GM19240 (cell line): ENCODE measurements at regions not wholly inside any gene's neighbourhood (a gene's known extent, or its start where the extent isn't known, plus 50 kb on each side); places are given as distances from the start of the nearest gene placed in this dataset.

Source experiments
- DNase-seq: peaks from one replicate; pipeline ENCODE4 v3.0.0; 2011; ENCODE audit warnings: low spot score; ENCODE audit not compliant: insufficient read length

DNA sequence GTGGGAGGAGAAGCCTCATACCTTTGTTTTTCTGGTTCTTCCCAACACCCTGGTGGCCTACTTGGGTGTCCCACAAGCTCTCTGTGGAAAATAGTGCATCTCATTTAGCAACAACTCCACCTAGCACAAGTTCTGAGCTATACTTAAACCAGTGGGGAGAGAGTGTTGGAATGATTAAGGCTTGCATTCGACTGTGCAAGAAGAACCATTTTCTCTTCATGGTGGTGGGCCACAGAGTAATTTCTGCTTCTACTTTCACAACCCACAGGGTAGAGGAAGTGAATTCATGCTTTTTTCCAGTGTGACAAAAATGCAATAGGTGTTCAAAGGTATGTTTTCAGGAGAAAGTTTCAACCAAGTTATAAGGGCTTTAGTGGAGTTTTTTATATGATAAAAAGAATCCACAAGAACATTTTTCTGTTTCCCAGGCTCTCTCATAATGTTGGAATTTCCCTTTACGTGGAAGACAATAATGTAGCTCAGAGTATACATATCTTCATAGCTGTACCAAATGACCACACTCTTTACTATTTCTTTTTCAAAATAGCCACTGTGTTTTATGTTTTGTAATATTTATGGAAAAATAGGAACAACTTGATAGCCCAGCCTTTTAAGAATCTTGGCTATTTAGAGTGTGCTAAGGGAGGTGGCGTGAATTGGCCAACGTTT, 80.3 kb upstream of the HHIP start:
- no peak for DNase-seq

GRCh38 chr4:144572660-144573059, 73.3 kb upstream of the HHIP start:
- DNase-seq = no peak

GRCh38 chr4:144574000-144574399, 72.0 kb upstream of the HHIP start:
- no peak for DNase-seq

DNA sequence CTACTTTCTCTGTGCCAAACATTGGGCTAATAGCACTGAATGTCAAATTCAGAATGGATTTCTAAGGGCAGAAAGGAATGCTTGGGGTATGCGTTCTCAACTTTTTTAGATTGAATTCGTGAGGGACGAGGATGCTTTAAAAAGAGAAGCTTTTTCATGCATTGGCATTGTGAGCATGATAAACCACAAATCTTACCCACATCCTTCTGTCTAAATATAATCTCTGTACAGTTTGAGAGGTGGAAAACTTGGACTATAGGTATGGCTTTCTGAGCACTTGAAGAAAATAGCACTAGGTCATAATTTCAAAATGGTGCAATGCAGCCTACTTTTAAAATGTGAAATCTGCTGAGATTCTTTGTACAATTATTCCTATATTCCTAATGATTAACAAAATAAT, 71.4 kb upstream of the HHIP start:
- DNase-seq = no peak

GRCh38 chr4:144575181-144575580, 70.8 kb upstream of the HHIP start:
- DNase-seq = no peak

GRCh38 chr4:144578681-144579080, 67.3 kb upstream of the HHIP start:
- DNase-seq = no peak

DNA sequence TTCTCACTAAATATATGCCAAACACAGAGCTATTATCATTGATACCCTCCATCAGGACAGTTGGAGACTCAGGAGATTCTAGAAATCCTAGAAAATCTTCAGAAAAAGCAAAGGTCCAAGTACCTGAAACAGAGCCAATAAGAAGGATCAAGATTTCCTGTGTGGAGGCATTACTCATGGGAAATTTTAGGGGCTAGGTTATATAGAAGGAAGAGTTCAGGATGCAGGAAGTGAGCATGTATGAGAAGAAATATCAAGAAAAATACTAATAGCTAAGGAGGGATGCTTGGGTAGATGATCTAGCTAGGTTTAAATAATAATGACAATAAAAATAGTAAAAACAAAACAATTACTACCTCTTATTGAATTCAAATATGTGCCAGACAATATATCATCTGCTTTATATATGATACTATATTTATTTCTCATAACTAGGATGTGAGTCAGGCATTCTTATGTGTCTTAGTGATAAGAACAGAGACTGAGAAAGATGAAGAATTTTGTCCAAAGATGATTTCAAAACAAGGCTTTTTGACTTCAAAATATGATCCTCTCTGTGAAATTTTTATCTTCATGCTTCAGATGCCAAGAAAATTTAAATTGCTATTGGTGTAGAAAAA, 66.4 kb upstream of the HHIP start:
- DNase-seq = no peak

DNA sequence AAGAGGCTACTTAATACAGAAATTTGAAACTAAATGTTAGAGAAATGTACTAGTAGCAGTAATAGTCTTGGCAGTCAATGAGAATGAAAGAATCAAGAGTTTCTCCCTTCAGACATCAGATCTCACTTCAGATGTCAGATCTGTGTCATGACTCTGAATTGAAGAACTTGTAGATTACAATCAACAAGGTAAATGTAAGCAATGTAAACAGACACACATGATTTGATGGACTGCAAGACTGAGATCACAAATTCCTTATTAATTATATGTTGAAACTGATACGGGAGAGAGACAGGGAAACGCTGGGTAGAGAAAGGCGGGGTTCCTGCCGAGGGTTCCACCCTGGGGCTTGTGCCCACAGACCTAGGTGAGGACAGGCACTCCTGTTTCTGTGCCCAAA, 65.5 kb upstream of the HHIP start:
- DNase-seq = no peak

GRCh38 chr4:144582105-144582850, 63.7 kb upstream of the HHIP start:
- no peak for DNase-seq

GRCh38 chr4:144582975-144583374, 63.0 kb upstream of the HHIP start:
- DNase-seq = no peak

DNA sequence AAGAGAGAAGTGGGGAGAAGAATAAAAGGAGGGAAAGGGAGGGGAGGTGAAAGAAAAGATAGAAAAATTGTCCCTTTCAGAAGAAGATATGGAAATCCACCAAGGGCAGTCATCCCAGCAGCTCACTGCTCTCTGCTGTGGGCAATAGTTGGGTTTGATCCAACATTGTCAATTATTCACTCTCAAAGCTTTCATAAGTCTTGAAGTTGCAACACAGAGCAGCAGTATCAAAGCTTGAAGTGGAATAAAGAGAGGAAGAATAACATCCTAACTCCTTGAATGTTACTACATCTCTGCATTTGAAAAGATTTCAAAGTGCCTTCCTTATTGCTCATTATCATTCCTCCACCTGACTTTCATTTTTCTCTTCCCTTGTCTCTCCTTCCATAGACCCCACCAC, 62.3 kb upstream of the HHIP start:
- no peak for DNase-seq

DNA sequence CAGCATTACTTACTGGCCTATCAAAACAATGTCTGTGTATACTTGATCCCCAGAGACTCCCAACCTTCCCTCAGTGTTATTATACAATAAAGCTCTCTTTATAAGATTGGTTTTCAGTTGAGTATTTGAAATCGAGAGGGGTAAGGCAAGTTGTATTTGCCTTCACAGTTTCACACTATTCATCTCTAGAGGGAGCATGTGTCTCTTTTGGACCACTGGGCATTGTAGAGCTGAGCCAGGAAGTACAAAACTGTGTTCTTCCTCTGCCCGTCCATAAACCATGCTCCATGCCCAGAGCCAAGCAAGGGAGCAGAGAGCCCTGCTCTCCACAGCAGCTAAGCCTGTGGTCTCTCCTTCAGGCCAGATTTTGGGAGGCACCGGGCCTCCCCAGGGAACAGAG, 61.5 kb upstream of the HHIP start:
- no peak for DNase-seq

- no peak for DNase-seq
These were observed 56.4 kb upstream of the HHIP start for GRCh38 chr4:144589512-144589911.

DNA sequence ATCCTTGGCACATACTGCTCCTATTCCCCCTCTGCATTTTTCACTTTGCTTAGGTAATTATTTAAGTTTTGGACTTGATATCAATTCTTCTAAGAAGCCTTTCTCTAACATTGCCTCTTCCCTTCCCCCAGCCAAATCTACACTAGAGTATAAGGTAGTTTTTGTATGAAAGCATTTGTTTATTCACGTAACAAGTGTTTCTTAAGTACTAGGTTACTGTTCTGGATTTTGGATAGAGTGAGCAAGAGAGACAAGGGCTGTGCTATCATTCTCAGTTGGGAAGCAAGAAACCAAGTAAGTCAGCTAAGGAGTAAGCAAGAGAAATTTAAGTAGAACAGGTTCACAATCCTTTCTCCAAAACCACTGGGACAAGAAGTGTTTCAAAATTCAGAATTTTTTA, 55.9 kb upstream of the HHIP start:
- no peak for DNase-seq

DNA sequence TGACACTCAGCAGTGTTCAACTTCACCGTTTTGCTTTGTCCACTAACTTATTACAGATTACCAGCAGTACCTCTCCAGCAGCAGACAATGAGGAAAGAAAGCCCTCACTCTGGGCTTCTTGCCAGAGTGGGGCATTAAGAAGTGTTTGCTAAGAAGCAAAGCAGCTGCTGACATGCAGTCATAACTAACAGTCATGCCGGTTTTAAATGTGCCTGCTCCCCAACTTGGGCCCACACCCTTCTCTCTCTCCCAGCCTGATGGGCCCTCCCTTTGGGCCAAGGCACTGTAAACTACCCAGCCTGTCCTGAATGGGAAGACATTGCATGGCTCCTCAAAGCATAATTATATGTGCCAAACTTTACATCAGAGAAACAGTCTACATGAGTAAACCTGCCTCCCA, 54.6 kb upstream of the HHIP start:
- no peak for DNase-seq

- DNase-seq = no peak
These were observed 53.7 kb upstream of the HHIP start for GRCh38 chr4:144592264-144592663.

GRCh38 chr4:144594471-144594986, 51.4 kb upstream of the HHIP start:
- no peak for DNase-seq

GRCh38 chr4:144595681-144596080, 50.3 kb upstream of the HHIP start:
- DNase-seq = no peak
